ENCODE measurements at regions not wholly inside any gene's neighbourhood (a gene's known extent, or its start where the extent isn't known, plus 50 kb on each side); places are given as distances from the start of the nearest gene placed in this dataset.

GRCh38 chr16:56093055-56093454 lies 98.2 kb upstream of the GNAO1 start:
- intact Hi-C loops (cut with micrococcal nuclease) = no loop called here

GRCh38 chr16:56090076-56090475 lies 101.2 kb upstream of the GNAO1 start:
- intact Hi-C loops (cut with micrococcal nuclease) = no loop called here

GRCh38 chr16:56087626-56088025 lies 103.7 kb upstream of the GNAO1 start:
- intact Hi-C loops (cut with micrococcal nuclease) = no loop called here

- intact Hi-C loops (cut with micrococcal nuclease) = no loop called here
Observed at GRCh38 chr16:56081371-56081770, 109.9 kb upstream of the GNAO1 start.

GRCh38 chr16:56075732-56076388 lies 115.4 kb upstream of the GNAO1 start:
- intact Hi-C loops (cut with micrococcal nuclease) = no loop called here

GRCh38 chr16:56073508-56073907 lies 117.8 kb upstream of the GNAO1 start:
- intact Hi-C loops (cut with micrococcal nuclease) = no loop called here

GRCh38 chr16:56072096-56072495 lies 119.2 kb upstream of the GNAO1 start:
- intact Hi-C loops (cut with micrococcal nuclease) = no loop called here

- intact Hi-C loops (cut with micrococcal nuclease) = no loop called here
Observed at GRCh38 chr16:56068816-56069215, 122.5 kb upstream of the GNAO1 start.

- intact Hi-C loops (cut with micrococcal nuclease) = no loop called here
Observed at GRCh38 chr16:56068314-56068713, 123.0 kb upstream of the GNAO1 start.

GRCh38 chr16:56067406-56067805 lies 123.9 kb upstream of the GNAO1 start:
- intact Hi-C loops (cut with micrococcal nuclease) = no loop called here

GRCh38 chr16:56066617-56067016 lies 124.7 kb upstream of the GNAO1 start:
- intact Hi-C loops (cut with micrococcal nuclease) = no loop called here

- intact Hi-C loops (cut with micrococcal nuclease) = no loop called here
Observed at GRCh38 chr16:56063111-56063510, 128.2 kb upstream of the GNAO1 start.

GRCh38 chr16:56057151-56057550 lies 134.1 kb upstream of the GNAO1 start:
- intact Hi-C loops (cut with micrococcal nuclease) = no loop called here

GRCh38 chr16:56050916-56051315 lies 140.4 kb upstream of the GNAO1 start:
- intact Hi-C loops (cut with micrococcal nuclease) = no loop called here

GRCh38 chr16:56048425-56049105 lies 142.7 kb upstream of the GNAO1 start:
- intact Hi-C loops (cut with micrococcal nuclease) = no loop called here

GRCh38 chr16:56047307-56048234 lies 143.7 kb upstream of the GNAO1 start:
- intact Hi-C loops (cut with micrococcal nuclease) = no loop called here

- intact Hi-C loops (cut with micrococcal nuclease) = no loop called here
Observed at GRCh38 chr16:56042416-56042815, 148.9 kb upstream of the GNAO1 start.

GRCh38 chr16:56041556-56042140 lies 149.6 kb upstream of the GNAO1 start:
- intact Hi-C loops (cut with micrococcal nuclease) = loop anchor here (1.0 kb wide), 3 partner anchors 162 to 277 kb away; no protein-coding TSS in a partner anchor

- intact Hi-C loops (cut with micrococcal nuclease) = no loop called here
Observed at GRCh38 chr16:56038564-56039098, 152.7 kb upstream of the GNAO1 start.

GRCh38 chr16:56032072-56032471 lies 156.9 kb upstream of the CES5A start:
- intact Hi-C loops (cut with micrococcal nuclease) = no loop called here

- intact Hi-C loops (cut with micrococcal nuclease) = no loop called here
Observed at GRCh38 chr16:56029026-56029425, 153.9 kb upstream of the CES5A start.
